ENCODE measurements at regions not wholly inside any gene's neighbourhood (a gene's known extent, or its start where the extent isn't known, plus 50 kb on each side); places are given as distances from the start of the nearest gene placed in this dataset.

- no peak overlapping the region for H3K4me3 ChIP-seq (ENCODE audit: low read depth, low read length)
- TF ChIP-seq ZNF624 (tag by site-specific recombination; IDR thresholded peaks at IDR 0.05): no peak
- peak; percentile 79 for TF ChIP-seq ZNF341 (tag by site-specific recombination; IDR thresholded peaks at IDR 0.05; ENCODE audit: low read depth)
- TF ChIP-seq ZBTB11 (tag by site-specific recombination; conservative IDR thresholded peaks at IDR 0.05; ENCODE audit: low read depth): no peak
- no peak overlapping the region for H3K27ac ChIP-seq (ENCODE audit: extremely low read depth, low read depth, low read length)
- CTCF ChIA-PET: interaction anchor here (0.7 to 1.1 kb wide), 2 partner anchors 10 to 51 kb away, joined by 3 to 4 read pairs; no protein-coding TSS in a partner anchor
- no peaks in the 10 kb centered on the region for H3K9me3 ChIP-seq (ENCODE audit: control insufficient read depth, insufficient read depth, low read depth, low read length)
- no peaks in the 10 kb centered on the region for H3K4me1 ChIP-seq (ENCODE audit: control insufficient read depth, insufficient read depth, low read length)
- H3K36me3 ChIP-seq (ENCODE audit: control insufficient read depth in 2 of 2, insufficient read depth in 1 of 2, low read length in 2 of 2): no peaks in the 10 kb centered on the region
- POLR2A ChIA-PET: no interaction called here
These were observed 137.5 kb upstream of the FOXB1 start for GRCh38 chr15:59866642-59867041.

GRCh38 chr15:59862191-59863155 lies 141.6 kb upstream of the FOXB1 start:
- ChIA-PET CTCF (interaction anchor here (0.6 kb wide), 2 partner anchors 135 to 145 kb away, joined by 3 to 4 read pairs; no protein-coding TSS in a partner anchor), POLR2A (interaction anchor here (0.7 kb wide), 1 partner anchor 605 kb away, joined by 4 read pairs; no protein-coding TSS in a partner anchor)
- H3K4me3 ChIP-seq (ENCODE audit: low read depth, low read length): no peak overlapping the region
- no peaks in the 10 kb centered on the region for H3K36me3 ChIP-seq (ENCODE audit: control insufficient read depth in 2 of 2, insufficient read depth in 1 of 2, low read length in 2 of 2)
- no peaks in the 10 kb centered on the region for H3K9me3 ChIP-seq (ENCODE audit: control insufficient read depth, insufficient read depth, low read depth, low read length)
- H3K4me1 ChIP-seq (ENCODE audit: control insufficient read depth, insufficient read depth, low read length): no peaks in the 10 kb centered on the region
- H3K27ac ChIP-seq (ENCODE audit: extremely low read depth, low read depth, low read length): no peak overlapping the region
- peak; percentile 93 for TF ChIP-seq ZNF549 (tag by site-specific recombination; IDR thresholded peaks at IDR 0.05)
- peak; percentile 83 for TF ChIP-seq ZNF18 (tag by site-specific recombination; IDR thresholded peaks at IDR 0.05)
- no peak for TF ChIP-seq ZNF585B (tag by site-specific recombination; IDR thresholded peaks at IDR 0.05)
- no peak for TF ChIP-seq ZNF157 (tag by site-specific recombination; IDR thresholded peaks at IDR 0.05)
- TF ChIP-seq ZNF391 (tag by site-specific recombination; IDR thresholded peaks at IDR 0.05; ENCODE audit: borderline replicate concordance, low read depth): no peak
- TF ChIP-seq ZNF514 (tag by site-specific recombination; IDR thresholded peaks at IDR 0.05): no peak
- TF ChIP-seq MZF1 (tag by site-specific recombination; IDR thresholded peaks at IDR 0.05; ENCODE audit: borderline replicate concordance): peak; percentile 43; the same call in 1 of the 2 replicates
- TF ChIP-seq ZBTB44 (tag by site-specific recombination; IDR thresholded peaks at IDR 0.05): peak; percentile 31; the same call in 1 of the 2 replicates
- no peak for TF ChIP-seq ZNF366 (tag by site-specific recombination; conservative IDR thresholded peaks at IDR 0.05)
- TF ChIP-seq ZNF792 (tag by site-specific recombination; IDR thresholded peaks at IDR 0.05): no peak
- TF ChIP-seq KLF9 (tag by site-specific recombination; IDR thresholded peaks at IDR 0.05; ENCODE audit: low read depth): no peak
- no peak for TF ChIP-seq ZNF518A (tag by site-specific recombination; conservative IDR thresholded peaks at IDR 0.05; ENCODE audit: low read depth)
- TF ChIP-seq PRDM6 (tag by site-specific recombination; IDR thresholded peaks at IDR 0.05): 0 out of 2 replicates have a peak, but pooled peaks have one; percentile 19
- no peak for TF ChIP-seq TRIM28 (IDR thresholded peaks at IDR 0.05; ENCODE audit: borderline replicate concordance, low read length)
- TF ChIP-seq ZNF596 (tag by site-specific recombination; IDR thresholded peaks at IDR 0.05): no peak
